Neural cell (in vitro differentiated cells): ENCODE measurements at regions not wholly inside any gene's neighbourhood (a gene's known extent, or its start where the extent isn't known, plus 50 kb on each side); places are given as distances from the start of the nearest gene placed in this dataset.

ENCODE experiments used
- H2AFZ ChIP-seq: fragments of 200-600, 300-800 bp; sonication (generic), shearing (Covaris generic); 2 replicates; pipeline ENCODE4 v1.6.0; 2014; ENCODE audit warnings: low read depth, mild to moderate bottlenecking, antibody characterized with exemption, low read length, moderate library complexity
- H3F3A ChIP-seq: fragments of 200-600 bp; shearing (Covaris generic); 2 replicates; pipeline ENCODE4 v1.6.1; 2016; ENCODE audit warnings: mild to moderate bottlenecking, moderate library complexity, mixed read lengths, antibody characterized with exemption, low read length; ENCODE audit not compliant: insufficient read depth, poor library complexity, severe bottlenecking
- H3K27ac ChIP-seq: fragments of 200-600, 300-800 bp; sonication (generic), shearing (Covaris generic); 2 replicates; pipeline ENCODE4 v1.5.1; 2014; ENCODE audit warnings: mild to moderate bottlenecking, low read length, moderate library complexity
- H3K27me3 ChIP-seq: fragments of 300-800, 200-600 bp; sonication (generic), shearing (Covaris generic); 2 replicates; pipeline ENCODE4 v1.6.0; 2014; ENCODE audit warnings: mild to moderate bottlenecking, low read depth, low read length, moderate library complexity; ENCODE audit not compliant: insufficient read depth
- H3K36me3 ChIP-seq: fragments of 300-800, 200-600 bp; sonication (generic), shearing (Covaris generic); 2 replicates; pipeline ENCODE4 v1.5.1; 2014; ENCODE audit warnings: mild to moderate bottlenecking, antibody characterized with exemption, low read length, moderate library complexity; ENCODE audit not compliant: insufficient read depth
- H3K4me2 ChIP-seq: fragments of 300-800, 200-600 bp; sonication (generic), shearing (Covaris generic); 2 replicates; pipeline ENCODE4 v1.6.0; 2014; ENCODE audit warnings: mild to moderate bottlenecking, low read length
- H3K4me3 ChIP-seq: fragments of 300-800, 200-600 bp; sonication (generic), shearing (Covaris generic); 2 replicates; pipeline ENCODE4 v1.5.1; 2014; ENCODE audit warnings: mild to moderate bottlenecking, low read length, moderate library complexity
- H3K79me2 ChIP-seq: fragments of 200-600 bp; shearing (Covaris generic); replicated peaks from 2 replicates; pipeline ENCODE4 v1.6.0; 2014; ENCODE audit warnings: mild to moderate bottlenecking, low read length, moderate library complexity; ENCODE audit not compliant: insufficient read depth
- H3K9ac ChIP-seq: fragments of 300-800, 200-600 bp; sonication (generic), shearing (Covaris generic); 2 replicates; pipeline ENCODE4 v1.6.1; 2016; ENCODE audit warnings: mild to moderate bottlenecking, low read length, mixed read lengths
- H3K9me2 ChIP-seq: fragments of 200-600 bp; shearing (Covaris generic); 2 replicates; pipeline ENCODE4 v1.6.1; 2016; ENCODE audit warnings: mild to moderate bottlenecking, low read length, mixed read lengths; ENCODE audit not compliant: insufficient read depth
- H3K9me3 ChIP-seq: fragments of 200-600, 300-800 bp; sonication (generic), shearing (Covaris generic); 2 replicates; pipeline ENCODE4 v1.6.1; 2016; ENCODE audit warnings: mild to moderate bottlenecking, mixed run types, low read length, moderate library complexity, mixed read lengths
- H4K20me1 ChIP-seq: fragments of 200-600 bp; shearing (Covaris generic); 2 replicates; pipeline ENCODE4 v1.6.1; 2016; ENCODE audit warnings: mild to moderate bottlenecking, mixed run types; ENCODE audit not compliant: insufficient read depth
- CTCF ChIP-seq: fragments of 450-650 bp; IDR thresholded peaks from 2 replicates; pipeline ENCODE4 v1.5.1; 2014; ENCODE audit warnings: antibody characterized with exemption, mild to moderate bottlenecking, moderate library complexity; ENCODE audit not compliant: poor library complexity, severe bottlenecking
- EP300 ChIP-seq: fragments of 450-650 bp; conservative IDR thresholded peaks from 2 replicates; pipeline ENCODE4 v1.6.1; 2014; ENCODE audit warnings: antibody characterized with exemption, mild to moderate bottlenecking, moderate library complexity; ENCODE audit not compliant: poor library complexity, severe bottlenecking
- EZH2 ChIP-seq: fragments of 200-600, 300-800 bp; shearing (Covaris generic), sonication (generic); IDR thresholded peaks from 2 replicates; pipeline ENCODE4 v1.6.1; 2014; ENCODE audit warnings: antibody characterized with exemption, low read length, borderline replicate concordance, mild to moderate bottlenecking; ENCODE audit not compliant: insufficient read depth, poor library complexity, severe bottlenecking
- MXI1 ChIP-seq: fragments of 450-650 bp; conservative IDR thresholded peaks from 2 replicates; pipeline ENCODE4 v1.6.1; 2014; ENCODE audit warnings: antibody characterized with exemption, mild to moderate bottlenecking; ENCODE audit not compliant: poor library complexity, severe bottlenecking
- POLR2AphosphoS5 ChIP-seq: IDR thresholded peaks from 2 replicates; pipeline ENCODE4 v1.6.1; 2012
- RAD21 ChIP-seq: fragments of 450-650 bp; conservative IDR thresholded peaks from 2 replicates; pipeline ENCODE4 v1.6.1; 2014; ENCODE audit warnings: antibody characterized with exemption, mild to moderate bottlenecking, moderate library complexity
- REST ChIP-seq: IDR thresholded peaks from 2 replicates; pipeline ENCODE4 v1.6.1; 2012; ENCODE audit warnings: borderline replicate concordance
- SMC3 ChIP-seq: fragments of 450-650 bp; conservative IDR thresholded peaks from 2 replicates; pipeline ENCODE4 v1.6.1; 2014; ENCODE audit warnings: antibody characterized with exemption, mild to moderate bottlenecking, moderate library complexity; ENCODE audit not compliant: poor library complexity
- TAF1 ChIP-seq: IDR thresholded peaks from 2 replicates; pipeline ENCODE4 v1.6.1; 2012; ENCODE audit warnings: low read depth

GRCh38 chr2:150729495-150729955 is 242.1 kb upstream of the RND3 start:
- H3K27ac ChIP-seq: no peak overlapping the region
- no peaks in the 10 kb centered on the region for H3K9me2 ChIP-seq
- H4K20me1 ChIP-seq: no peaks in the 10 kb centered on the region
- no peaks in the 10 kb centered on the region for H3K9me3 ChIP-seq
- no peak overlapping the region for H3K4me3 ChIP-seq
- no peaks in the 10 kb centered on the region for H3F3A ChIP-seq
- no peak overlapping the region for H3K9ac ChIP-seq
- no peak overlapping the region for H2AFZ ChIP-seq
- H3K27me3 ChIP-seq: no peaks in the 10 kb centered on the region
- no peak overlapping the region for H3K4me2 ChIP-seq
- H3K79me2 ChIP-seq: no peaks in the 10 kb centered on the region
- H3K36me3 ChIP-seq: no peaks in the 10 kb centered on the region
- TF ChIP-seq EZH2: no peak
- TF ChIP-seq POLR2AphosphoS5: no peak
- no peak for TF ChIP-seq RAD21
- no peak for TF ChIP-seq MXI1
- TF ChIP-seq EP300: no peak
- no peak for TF ChIP-seq TAF1
- TF ChIP-seq SMC3: no peak
- TF ChIP-seq CTCF: no peak
- no peak for TF ChIP-seq REST

GRCh38 chr2:150718280-150718679 is 230.8 kb upstream of the RND3 start:
- TF ChIP-seq CTCF: no peak
- TF ChIP-seq REST: no peak
- TF ChIP-seq TAF1: no peak
- TF ChIP-seq MXI1: no peak
- Histone ChIP-seq H3K9me3 (no peaks in the 10 kb centered on the region), H2AFZ (no peak overlapping the region), H3K27ac (no peak overlapping the region), H3K36me3 (no peaks in the 10 kb centered on the region), H3K9ac (no peak overlapping the region), H4K20me1 (no peaks in the 10 kb centered on the region), H3K79me2 (no peaks in the 10 kb centered on the region), H3K27me3 (no peaks in the 10 kb centered on the region), H3F3A (no peaks in the 10 kb centered on the region), H3K4me2 (no peak overlapping the region), H3K9me2 (no peaks in the 10 kb centered on the region), H3K4me3 (no peak overlapping the region)
